SH-SY5Y (cell line): ENCODE measurements at regions not wholly inside any gene's neighbourhood (a gene's known extent, or its start where the extent isn't known, plus 50 kb on each side); places are given as distances from the start of the nearest gene placed in this dataset.

Source experiments
- GATA2 ChIP-seq: IDR thresholded peaks from 2 replicates; pipeline ENCODE4 v1.6.1; 2011; ENCODE audit warnings: mild to moderate bottlenecking, low read depth, low read length
- GATA3 ChIP-seq: IDR thresholded peaks from 2 replicates; pipeline ENCODE4 v1.6.1; 2011; ENCODE audit warnings: low read depth, mild to moderate bottlenecking, low read length, moderate library complexity

DNA sequence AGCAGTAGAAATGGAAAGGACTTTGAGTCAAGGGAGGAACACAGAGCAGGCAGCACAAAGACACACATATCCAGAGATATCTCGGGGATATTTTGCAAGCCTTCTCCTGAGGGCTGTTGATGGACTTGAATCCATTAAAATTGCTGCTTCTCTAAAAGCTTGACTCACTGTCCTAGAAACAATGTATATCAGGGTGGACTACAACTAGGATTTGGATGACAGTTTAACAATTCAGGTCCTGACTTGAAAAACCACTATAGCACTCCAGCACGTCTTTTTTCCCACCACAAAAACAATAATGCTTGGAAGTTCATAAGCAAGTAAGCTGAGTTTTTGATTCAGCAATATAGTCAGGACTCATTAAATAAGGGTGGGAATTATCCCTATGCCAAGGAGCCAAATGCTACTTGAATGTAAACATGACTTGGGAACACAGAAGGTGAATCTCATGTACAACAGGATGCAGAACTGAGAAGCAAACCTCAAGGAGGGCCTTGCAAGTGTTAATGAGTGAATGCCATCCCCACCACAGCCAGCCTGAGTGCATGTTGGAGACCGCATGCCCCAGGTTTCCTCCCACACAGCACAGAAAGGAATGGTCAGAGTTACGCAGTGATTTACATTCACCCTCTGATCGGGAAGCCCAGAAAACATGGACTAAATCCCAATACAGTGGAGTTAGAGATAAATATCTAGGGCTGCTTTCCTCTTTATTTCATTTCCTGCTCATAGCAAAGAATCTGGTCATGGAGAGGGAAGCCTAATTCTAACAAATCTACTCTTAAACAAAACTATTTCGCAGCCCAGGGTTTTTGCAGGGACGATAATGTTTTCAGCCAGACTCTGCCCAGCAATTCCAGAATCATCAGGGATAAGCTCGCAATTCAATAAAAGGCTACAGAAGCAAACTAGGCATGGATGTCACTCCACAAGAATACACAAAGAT, 98.4 kb upstream of the OR9G4 start:
- TF ChIP-seq GATA3, result no peak
- peak; percentile 72 for TF ChIP-seq GATA2

DNA sequence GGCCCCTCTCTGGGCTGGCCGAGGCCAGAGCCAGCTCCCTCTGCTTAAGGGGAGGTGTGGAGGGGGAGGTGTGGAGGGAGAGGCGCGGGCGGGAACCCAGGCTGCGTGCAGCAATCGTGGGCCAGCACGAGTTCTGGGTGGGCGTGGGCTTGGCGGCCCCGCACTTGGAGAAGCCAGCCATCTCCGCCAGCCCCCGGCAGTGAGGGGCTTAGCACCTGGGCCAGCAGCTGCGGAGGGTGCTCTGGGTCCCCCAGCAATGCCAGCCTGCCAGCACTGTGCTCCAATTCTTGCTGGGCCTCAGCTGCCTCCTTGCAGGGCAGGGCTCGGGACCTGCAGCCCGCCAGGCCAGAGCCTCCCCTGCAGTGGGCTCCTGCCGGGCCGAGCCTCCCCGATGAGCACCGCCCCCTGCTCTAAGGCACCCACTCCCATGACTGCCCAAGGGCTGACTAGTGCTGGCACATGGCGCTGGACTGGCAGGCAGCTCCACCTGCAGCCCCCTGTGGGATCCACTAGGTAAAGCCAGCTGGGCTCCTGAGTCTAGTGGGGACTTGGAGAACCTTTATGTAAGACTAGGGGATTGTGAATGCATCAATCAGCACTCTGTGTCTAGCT, 96.7 kb upstream of the OR9G4 start:
- no peak for TF ChIP-seq GATA3
- no peak for TF ChIP-seq GATA2

DNA sequence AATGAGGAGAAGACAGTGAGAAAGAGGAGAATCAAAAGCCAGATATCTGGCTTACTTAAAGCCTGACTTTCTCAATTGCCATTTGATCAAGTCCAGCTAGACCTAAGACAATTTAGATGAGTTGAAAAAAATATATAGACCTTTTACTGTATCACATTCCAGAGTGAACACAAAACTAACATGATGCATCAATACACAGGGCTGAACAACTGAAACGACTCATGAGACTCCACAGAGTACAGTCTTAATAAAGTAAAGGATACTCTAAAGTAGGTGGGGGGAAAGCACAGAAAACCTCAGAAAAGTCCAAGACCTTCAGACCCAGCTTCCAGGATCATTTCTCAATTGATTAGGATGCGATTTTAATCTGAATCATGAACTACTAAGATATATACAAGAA, 95.3 kb upstream of the OR9G4 start:
- no peak for TF ChIP-seq GATA2
- no peak for TF ChIP-seq GATA3

DNA sequence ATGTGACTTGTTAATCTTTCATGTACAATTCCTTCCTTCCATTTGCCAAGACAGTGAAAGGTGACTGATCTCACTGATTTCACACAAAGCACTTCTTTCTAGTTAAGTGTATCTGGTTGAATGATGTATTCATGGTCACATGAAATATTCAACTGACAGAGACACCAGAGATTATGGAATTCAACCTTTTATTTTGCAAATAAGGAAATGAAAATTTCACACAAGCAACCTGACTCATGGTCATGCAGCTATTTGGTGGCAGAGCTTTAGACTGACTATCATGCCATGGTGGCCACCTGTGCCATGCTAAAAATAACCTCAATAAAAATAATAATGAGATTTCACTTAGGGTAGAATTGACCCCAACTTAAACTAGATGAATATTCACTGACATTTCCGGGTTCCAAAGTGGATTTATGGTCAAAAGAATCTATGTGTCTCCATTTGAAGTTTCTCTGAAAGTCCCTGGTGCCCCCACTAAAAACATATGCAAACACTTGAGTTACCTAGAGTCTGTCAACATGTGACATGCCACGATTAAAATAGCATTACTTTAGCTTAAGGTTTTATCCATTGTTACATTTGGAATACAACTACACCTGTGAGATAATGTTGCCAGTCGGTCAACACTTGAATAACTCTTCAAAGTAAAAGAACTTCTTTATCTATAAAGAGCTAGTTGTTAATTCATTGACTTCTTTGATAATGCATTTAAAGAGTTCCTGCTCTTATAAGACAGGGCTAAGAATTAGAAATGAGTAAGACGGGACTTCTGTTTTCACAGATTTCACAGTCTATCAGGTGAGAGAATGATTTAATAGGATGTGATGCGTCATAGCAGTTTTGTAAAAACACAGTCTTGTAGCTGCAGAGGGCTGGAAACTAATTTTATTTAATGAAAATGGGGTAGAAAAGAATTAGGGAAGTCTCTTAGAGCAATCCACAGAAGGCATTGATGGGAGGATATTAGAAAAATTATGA, 94.6 kb upstream of the OR9G4 start:
- no peak for TF ChIP-seq GATA2
- TF ChIP-seq GATA3, result no peak

DNA sequence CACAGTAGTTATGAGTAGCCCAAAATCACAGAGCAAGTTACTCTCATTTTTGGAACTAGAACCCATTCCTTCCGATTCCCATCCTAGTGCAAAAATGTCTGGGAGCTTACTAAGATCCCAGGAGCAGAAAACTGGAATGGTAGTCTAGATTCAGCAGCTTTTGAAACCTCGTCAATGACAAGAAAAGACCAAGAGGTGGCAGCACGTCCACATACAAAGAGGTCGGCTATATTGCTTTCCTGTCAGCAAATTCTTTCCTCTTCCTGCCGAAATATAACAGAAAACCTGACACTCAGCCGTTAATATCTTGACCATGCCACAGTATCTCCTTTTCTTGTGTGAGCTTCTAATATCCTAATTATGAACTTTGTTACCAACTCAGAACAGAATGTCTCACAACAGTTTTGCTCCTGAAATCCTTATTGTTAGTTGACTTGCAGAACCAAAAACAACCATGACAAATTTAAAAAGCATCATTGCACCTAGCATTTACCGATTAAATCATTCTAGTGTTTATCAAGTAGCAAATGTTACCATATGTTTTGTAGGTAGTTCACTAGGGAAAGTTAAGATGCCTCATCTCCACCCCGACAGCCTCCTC, 92.8 kb upstream of the OR9G4 start:
- TF ChIP-seq GATA2 (no peak), GATA3 (no peak)

DNA sequence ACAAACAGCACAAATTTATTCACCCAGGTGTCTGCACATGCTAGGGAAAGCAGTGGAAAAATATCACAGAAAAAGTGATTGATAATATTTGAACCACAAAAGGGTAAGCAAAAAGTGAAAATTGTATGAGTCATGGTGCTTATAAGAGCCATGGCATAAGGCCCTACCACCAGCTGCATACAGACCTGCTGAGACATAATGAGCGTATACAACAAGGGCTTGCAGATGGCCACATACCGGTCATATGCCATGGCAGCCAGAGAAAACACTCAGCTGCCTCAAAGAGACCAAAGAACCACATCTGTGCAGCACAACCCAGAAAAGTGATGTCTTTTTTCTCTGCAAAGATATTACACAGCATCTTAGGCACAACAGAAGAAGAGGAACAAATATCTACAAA, 71.4 kb upstream of the OR9G4 start:
- no peak for TF ChIP-seq GATA3
- no peak for TF ChIP-seq GATA2

DNA sequence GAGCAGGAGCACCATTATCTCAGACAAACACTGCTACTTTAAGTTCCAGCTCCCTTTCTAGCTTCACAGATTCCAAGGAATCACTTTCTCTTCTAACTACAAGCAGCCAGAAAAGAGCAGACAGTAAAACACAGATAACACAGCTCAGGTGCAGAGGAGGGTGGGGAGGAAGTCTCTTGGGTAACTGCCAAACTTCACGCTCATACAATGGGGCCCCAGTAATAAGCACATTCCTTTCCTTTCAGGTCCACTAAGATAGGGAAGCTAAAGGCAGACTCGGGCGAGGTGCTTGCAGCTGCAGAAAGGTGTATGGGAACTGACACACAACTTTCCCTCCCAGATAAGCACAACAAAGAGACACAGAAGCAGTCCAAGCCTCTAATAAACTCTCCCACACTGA, 69.2 kb upstream of the OR9G4 start:
- TF ChIP-seq GATA2 (no peak), GATA3 (no peak)

DNA sequence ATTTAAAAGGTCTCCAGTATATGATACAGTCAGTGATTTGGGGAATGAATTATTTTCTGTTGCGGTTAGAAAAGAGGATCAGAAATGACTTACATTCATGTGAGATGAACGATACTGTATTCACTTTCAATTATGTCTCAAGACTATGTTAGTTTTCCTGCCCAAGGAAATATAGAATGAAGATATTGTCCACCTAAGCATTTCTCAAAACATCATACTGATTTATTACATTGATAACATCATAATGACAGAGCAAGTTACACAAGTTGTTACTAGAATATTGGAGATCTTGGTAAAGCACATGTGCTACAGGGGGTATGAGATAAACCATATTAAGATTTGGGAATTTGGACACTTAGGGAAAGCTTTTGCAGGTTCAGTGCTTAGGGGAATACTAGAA, 67.8 kb upstream of the OR9G4 start:
- no peak for TF ChIP-seq GATA2
- no peak for TF ChIP-seq GATA3

DNA sequence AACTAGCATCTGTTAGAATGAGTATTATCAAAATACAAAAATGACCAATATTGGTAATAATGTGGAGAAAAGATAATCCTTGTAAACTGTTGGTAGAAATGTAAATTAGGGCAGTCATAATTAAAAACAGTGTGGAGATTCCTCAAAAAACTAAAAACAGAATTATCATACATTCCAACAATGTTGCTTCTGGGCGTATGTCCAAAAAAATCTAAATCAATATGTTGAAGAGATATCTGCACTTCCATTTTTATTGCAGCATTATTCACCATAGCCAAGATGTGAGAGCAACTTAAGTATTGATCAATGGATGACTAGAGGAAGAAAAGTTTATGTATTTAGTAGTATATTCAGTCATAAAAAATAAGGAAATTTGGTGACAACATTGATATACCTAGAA, 59.8 kb upstream of the OR9G4 start:
- TF ChIP-seq GATA2, result no peak
- TF ChIP-seq GATA3, result no peak

DNA sequence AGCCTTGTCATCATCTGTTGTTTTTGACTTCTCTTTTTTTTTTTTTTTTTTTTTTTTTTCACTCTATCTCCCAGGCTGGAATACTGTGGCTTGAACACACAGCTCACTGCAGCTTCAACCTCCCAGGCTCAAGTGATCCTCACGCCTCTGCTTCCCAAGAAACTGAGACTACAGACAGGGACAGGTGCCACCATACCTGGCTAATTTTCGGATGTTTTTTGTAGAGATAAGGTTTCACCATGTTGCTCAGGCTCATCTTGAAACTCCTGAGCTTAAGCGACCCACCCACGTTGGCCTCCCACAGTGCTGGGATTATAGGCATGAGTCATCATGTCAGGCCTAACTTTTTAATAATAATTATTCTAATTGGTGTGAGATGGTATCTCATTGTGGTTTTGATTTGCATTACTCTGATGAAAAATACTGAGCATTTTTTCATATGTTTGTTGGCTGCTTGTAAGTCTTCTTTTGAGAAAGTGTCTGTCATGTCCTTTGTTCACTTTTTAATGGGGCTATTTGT, 51.3 kb upstream of the OR9G4 start:
- TF ChIP-seq GATA3, result no peak
- no peak for TF ChIP-seq GATA2
